ENCODE measurements at regions not wholly inside any gene's neighbourhood (a gene's known extent, or its start where the extent isn't known, plus 50 kb on each side); places are given as distances from the start of the nearest gene placed in this dataset.

DNA sequence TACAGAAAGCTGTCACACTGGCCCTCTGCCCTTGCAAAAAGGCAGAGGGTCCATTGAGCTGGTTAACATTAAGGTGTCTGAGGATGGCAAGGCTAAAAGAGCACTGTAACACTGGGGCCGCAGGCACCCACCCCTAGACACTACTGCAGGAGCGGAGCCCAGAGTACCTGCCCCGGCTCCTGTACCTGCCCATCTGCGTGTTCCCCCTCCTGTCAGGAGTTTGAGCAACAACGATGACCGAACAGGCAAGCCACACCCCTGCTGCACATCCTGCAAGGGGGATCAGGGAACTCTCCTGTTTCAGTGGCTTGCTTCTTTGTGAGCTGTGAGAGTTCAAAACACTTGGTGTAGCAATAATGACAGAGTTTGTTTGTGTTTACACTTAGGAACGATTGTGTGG is 117.4 kb upstream of the STARD13 start:
- DNase-seq (ENCODE audit: low spot score), result no peak
- H3K4me1 ChIP-seq (ENCODE audit: control insufficient read depth in 4 of 4, insufficient read depth in 4 of 4, low read length in 3 of 4), result no peaks in the 10 kb centered on the region
- no peaks in the 10 kb centered on the region for H3K27me3 ChIP-seq (ENCODE audit: control insufficient read depth in 4 of 4, insufficient read depth in 4 of 4, low read length in 3 of 4)
- WGBS, result 89% methylated on average over 7 of the region's 7 CpGs
- TF ChIP-seq NR2F2 (IDR thresholded peaks at IDR 0.05), result no peak
- TF ChIP-seq GABPA (IDR thresholded peaks at IDR 0.05 in 1 of 2, conservative IDR thresholded peaks at IDR 0.05 in 1 of 2), result no peak
- TF ChIP-seq FOXA1 (IDR thresholded peaks at IDR 0.05), result no peak
- TF ChIP-seq, protein P1, sequence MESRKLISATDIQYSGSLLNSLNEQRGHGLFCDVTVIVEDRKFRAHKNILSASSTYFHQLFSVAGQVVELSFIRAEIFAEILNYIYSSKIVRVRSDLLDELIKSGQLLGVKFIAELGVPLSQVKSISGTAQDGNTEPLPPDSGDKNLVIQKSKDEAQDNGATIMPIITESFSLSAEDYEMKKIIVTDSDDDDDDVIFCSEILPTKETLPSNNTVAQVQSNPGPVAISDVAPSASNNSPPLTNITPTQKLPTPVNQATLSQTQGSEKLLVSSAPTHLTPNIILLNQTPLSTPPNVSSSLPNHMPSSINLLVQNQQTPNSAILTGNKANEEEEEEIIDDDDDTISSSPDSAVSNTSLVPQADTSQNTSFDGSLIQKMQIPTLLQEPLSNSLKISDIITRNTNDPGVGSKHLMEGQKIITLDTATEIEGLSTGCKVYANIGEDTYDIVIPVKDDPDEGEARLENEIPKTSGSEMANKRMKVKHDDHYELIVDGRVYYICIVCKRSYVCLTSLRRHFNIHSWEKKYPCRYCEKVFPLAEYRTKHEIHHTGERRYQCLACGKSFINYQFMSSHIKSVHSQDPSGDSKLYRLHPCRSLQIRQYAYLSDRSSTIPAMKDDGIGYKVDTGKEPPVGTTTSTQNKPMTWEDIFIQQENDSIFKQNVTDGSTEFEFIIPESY (IDR thresholded peaks at IDR 0.05), result no peak
- no peak for TF ChIP-seq RAD21 (IDR thresholded peaks at IDR 0.05)
- no peak for TF ChIP-seq FOXA2 (IDR thresholded peaks at IDR 0.05)
- no peak for TF ChIP-seq RXRA (IDR thresholded peaks at IDR 0.05)
- H3K36me3 ChIP-seq (ENCODE audit: control insufficient read depth in 4 of 4, insufficient read depth in 3 of 4, low read depth in 1 of 4, low read length in 3 of 4), result no peaks in the 10 kb centered on the region
- H3K27ac ChIP-seq (ENCODE audit: low read depth in 1 of 2, low read length in 2 of 2), result no peak overlapping the region
- H3K9ac ChIP-seq (ENCODE audit: low read depth in 1 of 2, low read length in 2 of 2), result no peak overlapping the region
- H3K9me3 ChIP-seq (ENCODE audit: control insufficient read depth in 4 of 4, low read length in 3 of 4), result no peaks in the 10 kb centered on the region
- no peak overlapping the region for H3K4me3 ChIP-seq (ENCODE audit: low read depth in 1 of 3, low read length in 3 of 3)

DNA sequence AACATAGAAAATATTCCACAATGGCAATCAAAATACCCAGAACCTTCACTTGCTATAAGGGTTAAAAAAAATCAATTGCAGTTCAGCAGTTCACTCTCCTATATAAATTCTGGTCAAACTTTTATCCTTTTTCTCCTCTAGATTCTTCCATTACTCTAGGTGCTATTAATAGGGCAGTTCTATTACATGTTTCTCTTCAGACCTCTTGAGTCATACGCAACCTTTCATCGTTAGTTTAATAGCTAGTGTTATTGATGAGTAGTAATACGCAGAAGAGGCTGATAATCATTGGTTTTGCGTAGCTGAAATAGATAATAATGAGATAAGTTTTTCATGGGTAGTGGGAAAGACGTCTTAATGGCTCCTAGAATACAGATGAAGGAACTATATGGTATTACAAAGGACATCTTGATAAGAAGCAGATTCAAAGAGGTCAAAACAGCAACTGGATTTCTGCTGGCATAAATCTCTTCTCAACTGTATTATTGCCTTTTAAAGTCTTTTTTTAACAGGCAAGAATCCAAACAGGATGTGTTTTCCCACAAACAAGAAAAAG is 118.3 kb upstream of the STARD13 start:
- no peaks in the 10 kb centered on the region for H3K27me3 ChIP-seq (ENCODE audit: control insufficient read depth in 4 of 4, insufficient read depth in 4 of 4, low read length in 3 of 4)
- TF ChIP-seq, protein P2, sequence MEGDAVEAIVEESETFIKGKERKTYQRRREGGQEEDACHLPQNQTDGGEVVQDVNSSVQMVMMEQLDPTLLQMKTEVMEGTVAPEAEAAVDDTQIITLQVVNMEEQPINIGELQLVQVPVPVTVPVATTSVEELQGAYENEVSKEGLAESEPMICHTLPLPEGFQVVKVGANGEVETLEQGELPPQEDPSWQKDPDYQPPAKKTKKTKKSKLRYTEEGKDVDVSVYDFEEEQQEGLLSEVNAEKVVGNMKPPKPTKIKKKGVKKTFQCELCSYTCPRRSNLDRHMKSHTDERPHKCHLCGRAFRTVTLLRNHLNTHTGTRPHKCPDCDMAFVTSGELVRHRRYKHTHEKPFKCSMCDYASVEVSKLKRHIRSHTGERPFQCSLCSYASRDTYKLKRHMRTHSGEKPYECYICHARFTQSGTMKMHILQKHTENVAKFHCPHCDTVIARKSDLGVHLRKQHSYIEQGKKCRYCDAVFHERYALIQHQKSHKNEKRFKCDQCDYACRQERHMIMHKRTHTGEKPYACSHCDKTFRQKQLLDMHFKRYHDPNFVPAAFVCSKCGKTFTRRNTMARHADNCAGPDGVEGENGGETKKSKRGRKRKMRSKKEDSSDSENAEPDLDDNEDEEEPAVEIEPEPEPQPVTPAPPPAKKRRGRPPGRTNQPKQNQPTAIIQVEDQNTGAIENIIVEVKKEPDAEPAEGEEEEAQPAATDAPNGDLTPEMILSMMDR (IDR thresholded peaks at IDR 0.05; ENCODE audit: low read depth, low read length, missing input control), result no peak
- peak; percentile 10 for TF ChIP-seq NR2F2 (IDR thresholded peaks at IDR 0.05)
- no peak for TF ChIP-seq FOXA1 (IDR thresholded peaks at IDR 0.05)
- no peak for TF ChIP-seq HNF4G (IDR thresholded peaks at IDR 0.05)
- H3K9me3 ChIP-seq (ENCODE audit: control insufficient read depth in 4 of 4, low read length in 3 of 4), result no peaks in the 10 kb centered on the region
- no peak overlapping the region for H3K4me3 ChIP-seq (ENCODE audit: low read depth in 1 of 3, low read length in 3 of 3)
- no peak overlapping the region for H3K27ac ChIP-seq (ENCODE audit: low read depth in 1 of 2, low read length in 2 of 2)
- H3K36me3 ChIP-seq (ENCODE audit: control insufficient read depth in 4 of 4, insufficient read depth in 3 of 4, low read depth in 1 of 4, low read length in 3 of 4), result no peaks in the 10 kb centered on the region
- H3K4me1 ChIP-seq (ENCODE audit: control insufficient read depth in 4 of 4, insufficient read depth in 4 of 4, low read length in 3 of 4), result no peaks in the 10 kb centered on the region
- no peak overlapping the region for H3K9ac ChIP-seq (ENCODE audit: low read depth in 1 of 2, low read length in 2 of 2)
- DNase-seq (ENCODE audit: low spot score), result no peak
- 87% methylated on average over 5 of the region's 5 CpGs for WGBS

DNA sequence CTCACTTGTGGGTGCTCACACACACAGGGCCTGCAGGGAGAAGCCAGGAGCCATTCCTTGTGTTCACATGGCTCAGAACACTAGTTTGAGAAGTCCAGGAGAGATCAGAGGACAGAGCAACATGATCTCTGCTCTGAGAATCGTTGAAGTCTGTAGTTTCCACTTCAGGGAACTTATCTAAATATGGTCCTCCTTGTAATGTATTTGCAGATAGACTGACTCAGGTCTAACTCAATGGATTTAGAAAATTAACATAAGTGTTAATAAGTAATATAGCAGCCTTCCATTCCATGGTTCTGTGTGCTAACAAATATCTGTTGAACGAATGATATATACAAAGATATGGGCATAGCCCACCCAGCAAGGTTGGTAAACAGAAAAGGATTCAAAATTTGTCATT is 119.8 kb upstream of the STARD13 start:
- no peak for TF ChIP-seq SP1 (IDR thresholded peaks at IDR 0.05)
- no peak for TF ChIP-seq RAD21 (IDR thresholded peaks at IDR 0.05)
- TF ChIP-seq, protein P2 (IDR thresholded peaks at IDR 0.05; ENCODE audit: low read depth, low read length, missing input control), result no peak
- no peak for TF ChIP-seq HNF4A (conservative IDR thresholded peaks at IDR 0.05)
- no peak for TF ChIP-seq GABPA (IDR thresholded peaks at IDR 0.05 in 1 of 2, conservative IDR thresholded peaks at IDR 0.05 in 1 of 2)
- no peaks in the 10 kb centered on the region for H3K4me1 ChIP-seq (ENCODE audit: control insufficient read depth in 4 of 4, insufficient read depth in 4 of 4, low read length in 3 of 4)
- no peak overlapping the region for H3K4me3 ChIP-seq (ENCODE audit: low read depth in 1 of 3, low read length in 3 of 3)
- no peak overlapping the region for H3K9ac ChIP-seq (ENCODE audit: low read depth in 1 of 2, low read length in 2 of 2)
- H3K27ac ChIP-seq (ENCODE audit: low read depth in 1 of 2, low read length in 2 of 2), result no peak overlapping the region
- H3K9me3 ChIP-seq (ENCODE audit: control insufficient read depth in 4 of 4, low read length in 3 of 4), result no peaks in the 10 kb centered on the region
- no peaks in the 10 kb centered on the region for H3K27me3 ChIP-seq (ENCODE audit: control insufficient read depth in 4 of 4, insufficient read depth in 4 of 4, low read length in 3 of 4)
- no peak for DNase-seq (ENCODE audit: low spot score)
- no peaks in the 10 kb centered on the region for H3K36me3 ChIP-seq (ENCODE audit: control insufficient read depth in 4 of 4, insufficient read depth in 3 of 4, low read depth in 1 of 4, low read length in 3 of 4)
- WGBS, result 90% methylated on average over 2 of the region's 2 CpGs
